Natural killer cell treated with Interleukin-12 subunit alpha and Interleukin-12 subunit beta and Interleukin-15 and Interleukin-18, amount 100 ng/mL, for 72 hours (primary cell): ENCODE measurements at regions not wholly inside any gene's neighbourhood (a gene's known extent, or its start where the extent isn't known, plus 50 kb on each side); places are given as distances from the start of the nearest gene placed in this dataset.
A peak's percentile ranks its signal among the peaks of the same experiment; 100 is the strongest.

Source experiments
- ATAC-seq, 2 donors: fragments of 150-1000 bp; cut with Tn5 transposase in 1 of 2; sonication (Bioruptor Pico), chemical (Tn5 transposase) in 1 of 2; 2 replicates each; pipeline ENCODE4 v1.10.0; 2021
- DNase-seq: peaks from one replicate; pipeline ENCODE4 v3.0.0; 2022; ENCODE audit warnings: low spot score
- H3K27ac Mint-ChIP-seq, 2 donors: 1 replicate in 1 of 2; 2 replicates in 1 of 2; pipeline ENCODE4 v1.8.0; 2022; ENCODE audit warnings: mixed read lengths in 2 of 2, mild to moderate bottlenecking in 1 of 2, moderate library complexity in 1 of 2
- H3K27me3 Mint-ChIP-seq, 2 donors: 1 replicate in 1 of 2; 2 replicates in 1 of 2; pipeline ENCODE4 v1.8.0; 2022; ENCODE audit warnings: mixed read lengths in 2 of 2
- H3K36me3 Mint-ChIP-seq: one replicate; pipeline ENCODE4 v1.8.0; 2022; ENCODE audit warnings: mixed read lengths
- H3K4me1 Mint-ChIP-seq, 2 donors: 1 replicate in 1 of 2; 2 replicates in 1 of 2; pipeline ENCODE4 v1.8.0; 2022; ENCODE audit warnings: low read depth in 2 of 2, mixed read lengths in 2 of 2, mild to moderate bottlenecking in 1 of 2
- H3K4me3 Mint-ChIP-seq: one replicate; pipeline ENCODE4 v1.8.0; 2022; ENCODE audit warnings: mixed read lengths
- H3K9me3 Mint-ChIP-seq: 2 replicates; pipeline ENCODE4 v1.8.0; 2022; ENCODE audit warnings: mixed read lengths

- Mint-ChIP-seq H3K9me3 (no peaks in the 10 kb centered on the region), H3K27me3 (no peaks in the 10 kb centered on the region), H3K36me3 (no peaks in the 10 kb centered on the region), H3K4me3 (no peak overlapping the region), H3K4me1 (peaks cover 4 to 6% of the 10 kb centered on the region in 2 donors), H3K27ac (no peak overlapping the region)
- no peak for DNase-seq
- ATAC-seq: no peak
Observed at GRCh38 chr1:222865718-222866117, 50.9 kb downstream of the DISP1 start.

- H3K4me1 Mint-ChIP-seq: no peaks in the 10 kb centered on the region
- H3K4me3 Mint-ChIP-seq: no peak overlapping the region
- H3K36me3 Mint-ChIP-seq: peaks cover 1% of the 10 kb centered on the region
- DNase-seq (no peak), ATAC-seq (no peak)
- no peaks in the 10 kb centered on the region for H3K27me3 Mint-ChIP-seq
- H3K27ac Mint-ChIP-seq: no peak overlapping the region
- H3K9me3 Mint-ChIP-seq: no peaks in the 10 kb centered on the region
Observed at GRCh38 chr1:222867316-222867715, 52.5 kb downstream of the DISP1 start.

- no peak overlapping the region for H3K4me3 Mint-ChIP-seq
- peaks cover 0 to 6% of the 10 kb centered on the region in 2 donors for H3K4me1 Mint-ChIP-seq
- no peaks in the 10 kb centered on the region for H3K27me3 Mint-ChIP-seq
- no peak for DNase-seq
- peaks cover 16% of the 10 kb centered on the region for H3K36me3 Mint-ChIP-seq
- H3K9me3 Mint-ChIP-seq: no peaks in the 10 kb centered on the region
- no peak overlapping the region for H3K27ac Mint-ChIP-seq
- ATAC-seq: no peak
Observed at GRCh38 chr1:222876182-222876581, 61.3 kb downstream of the DISP1 start.

- H3K4me3 Mint-ChIP-seq: no peak overlapping the region
- H3K27ac Mint-ChIP-seq: no peak overlapping the region
- no peaks in the 10 kb centered on the region for H3K27me3 Mint-ChIP-seq
- H3K4me1 Mint-ChIP-seq: peaks cover 0 to 6% of the 10 kb centered on the region in 2 donors
- ATAC-seq: no peak
- H3K9me3 Mint-ChIP-seq: no peaks in the 10 kb centered on the region
- peaks cover 9% of the 10 kb centered on the region for H3K36me3 Mint-ChIP-seq
- no peak for DNase-seq
Observed at GRCh38 chr1:222877854-222878253, 63.0 kb downstream of the DISP1 start.

GRCh38 chr1:222880587-222880986 is 65.7 kb downstream of the DISP1 start:
- DNase-seq (no peak), ATAC-seq (peak; percentile 55 to 71)
- H3K9me3 Mint-ChIP-seq: no peaks in the 10 kb centered on the region
- H3K4me1 Mint-ChIP-seq: no peaks in the 10 kb centered on the region
- no peaks in the 10 kb centered on the region for H3K36me3 Mint-ChIP-seq
- H3K4me3 Mint-ChIP-seq: no peak overlapping the region
- no peaks in the 10 kb centered on the region for H3K27me3 Mint-ChIP-seq
- H3K27ac Mint-ChIP-seq: no peak overlapping the region

GRCh38 chr1:222886194-222886854 is 71.5 kb downstream of the DISP1 start:
- DNase-seq (no peak), ATAC-seq (no peak)
- Mint-ChIP-seq H3K36me3 (no peaks in the 10 kb centered on the region), H3K9me3 (no peaks in the 10 kb centered on the region), H3K27ac (no peak overlapping the region), H3K4me3 (no peak overlapping the region), H3K27me3 (no peaks in the 10 kb centered on the region), H3K4me1 (no peaks in the 10 kb centered on the region)

- no peaks in the 10 kb centered on the region for H3K9me3 Mint-ChIP-seq
- no peaks in the 10 kb centered on the region for H3K4me1 Mint-ChIP-seq
- H3K27ac Mint-ChIP-seq: no peak overlapping the region
- no peaks in the 10 kb centered on the region for H3K27me3 Mint-ChIP-seq
- DNase-seq (no peak), ATAC-seq (no peak)
- H3K36me3 Mint-ChIP-seq: no peaks in the 10 kb centered on the region
- no peak overlapping the region for H3K4me3 Mint-ChIP-seq
Observed at GRCh38 chr1:222886878-222887351, 72.1 kb downstream of the DISP1 start.

- no peak overlapping the region for H3K4me3 Mint-ChIP-seq
- no peaks in the 10 kb centered on the region for H3K36me3 Mint-ChIP-seq
- DNase-seq (no peak), ATAC-seq (no peak)
- no peaks in the 10 kb centered on the region for H3K27me3 Mint-ChIP-seq
- H3K27ac Mint-ChIP-seq: no peak overlapping the region
- no peaks in the 10 kb centered on the region for H3K9me3 Mint-ChIP-seq
- no peaks in the 10 kb centered on the region for H3K4me1 Mint-ChIP-seq
Observed at GRCh38 chr1:222889440-222889839, 74.6 kb downstream of the DISP1 start.

- no peak overlapping the region for H3K4me3 Mint-ChIP-seq
Observed at GRCh38 chr1:222890716-222891115, 75.9 kb downstream of the DISP1 start.

GRCh38 chr1:222891578-222891977 is 76.7 kb downstream of the DISP1 start:
- no peak overlapping the region for H3K27ac Mint-ChIP-seq
- H3K36me3 Mint-ChIP-seq: no peaks in the 10 kb centered on the region
- ATAC-seq (no peak), DNase-seq (no peak)
- H3K4me3 Mint-ChIP-seq: no peak overlapping the region
- H3K9me3 Mint-ChIP-seq: no peaks in the 10 kb centered on the region
- no peaks in the 10 kb centered on the region for H3K27me3 Mint-ChIP-seq
- H3K4me1 Mint-ChIP-seq: peaks cover 2 to 3% of the 10 kb centered on the region in 2 donors

More at GRCh38 chr1:222890716-222891115, 75.9 kb downstream of the DISP1 start:
- Mint-ChIP-seq H3K27ac (no peak overlapping the region), H3K27me3 (no peaks in the 10 kb centered on the region), H3K36me3 (no peaks in the 10 kb centered on the region), H3K4me1 (no peaks in the 10 kb centered on the region), H3K9me3 (no peaks in the 10 kb centered on the region)
- ATAC-seq (no peak), DNase-seq (no peak)

GRCh38 chr1:222892137-222892769 is 77.4 kb downstream of the DISP1 start:
- Mint-ChIP-seq H3K27me3 (no peaks in the 10 kb centered on the region), H3K9me3 (no peaks in the 10 kb centered on the region), H3K36me3 (no peaks in the 10 kb centered on the region), H3K4me1 (peaks cover 8 to 9% of the 10 kb centered on the region in 2 donors), H3K27ac (no peak overlapping the region), H3K4me3 (no peak overlapping the region)
- DNase-seq (no peak), ATAC-seq (no peak)

GRCh38 chr1:222893255-222893654 is 78.4 kb downstream of the DISP1 start:
- no peak overlapping the region for H3K27ac Mint-ChIP-seq
- no peaks in the 10 kb centered on the region for H3K9me3 Mint-ChIP-seq
- no peaks in the 10 kb centered on the region for H3K27me3 Mint-ChIP-seq
- H3K4me3 Mint-ChIP-seq: no peak overlapping the region
- DNase-seq: no peak
- ATAC-seq: peak in 1 of 2 donors; percentile 33
- H3K4me1 Mint-ChIP-seq: peaks cover 12 to 15% of the 10 kb centered on the region in 2 donors
- no peaks in the 10 kb centered on the region for H3K36me3 Mint-ChIP-seq

- ATAC-seq: no peak
- no peaks in the 10 kb centered on the region for H3K27me3 Mint-ChIP-seq
- H3K36me3 Mint-ChIP-seq: no peaks in the 10 kb centered on the region
- peaks cover 12 to 15% of the 10 kb centered on the region in 2 donors for H3K4me1 Mint-ChIP-seq
- no peak for DNase-seq
- H3K4me3 Mint-ChIP-seq: no peak overlapping the region
- no peak overlapping the region for H3K27ac Mint-ChIP-seq
- H3K9me3 Mint-ChIP-seq: no peaks in the 10 kb centered on the region
Observed at GRCh38 chr1:222894331-222894730, 79.5 kb downstream of the DISP1 start.

- no peak for DNase-seq
- no peaks in the 10 kb centered on the region for H3K27me3 Mint-ChIP-seq
- H3K36me3 Mint-ChIP-seq: no peaks in the 10 kb centered on the region
- no peak for ATAC-seq
- no peak overlapping the region for H3K4me3 Mint-ChIP-seq
- H3K4me1 Mint-ChIP-seq: peaks cover 12 to 15% of the 10 kb centered on the region in 2 donors
- no peak overlapping the region for H3K27ac Mint-ChIP-seq
- H3K9me3 Mint-ChIP-seq: no peaks in the 10 kb centered on the region
Observed at GRCh38 chr1:222896630-222897526, 82.0 kb downstream of the DISP1 start.
